HG02970 (cell line): ENCODE measurements at regions not wholly inside any gene's neighbourhood (a gene's known extent, or its start where the extent isn't known, plus 50 kb on each side); places are given as distances from the start of the nearest gene placed in this dataset.

Experiments used
- ATAC-seq: cut with Tn5 transposase; IDR thresholded peaks from one replicate; pipeline ENCODE4 v1.9.1; 2021; ENCODE audit warnings: mild to moderate bottlenecking, moderate library complexity, moderate number of reproducible peaks; ENCODE audit not compliant: unreplicated experiment, low FRiP score

- ATAC-seq: no peak
These were observed 440.7 kb downstream of the KCNH5 start for GRCh38 chr14:62604524-62604923.

GRCh38 chr14:62614122-62614521 is 431.1 kb downstream of the KCNH5 start:
- no peak for ATAC-seq

GRCh38 chr14:62616668-62617067 is 428.6 kb downstream of the KCNH5 start:
- ATAC-seq: no peak

- no peak for ATAC-seq
These were observed 418.8 kb downstream of the KCNH5 start for GRCh38 chr14:62626416-62626815.

- ATAC-seq: no peak
These were observed 416.0 kb downstream of the KCNH5 start for GRCh38 chr14:62629176-62629725.

GRCh38 chr14:62631176-62631575 is 414.1 kb downstream of the KCNH5 start:
- ATAC-seq: no peak

GRCh38 chr14:62632771-62633170 is 412.5 kb downstream of the KCNH5 start:
- no peak for ATAC-seq

- ATAC-seq: no peak
These were observed 399.6 kb downstream of the KCNH5 start for GRCh38 chr14:62645649-62646048.
